ENCODE measurements at regions not wholly inside any gene's neighbourhood (a gene's known extent, or its start where the extent isn't known, plus 50 kb on each side); places are given as distances from the start of the nearest gene placed in this dataset.
A peak's percentile ranks its signal among the peaks of the same experiment; 100 is the strongest.

DNA sequence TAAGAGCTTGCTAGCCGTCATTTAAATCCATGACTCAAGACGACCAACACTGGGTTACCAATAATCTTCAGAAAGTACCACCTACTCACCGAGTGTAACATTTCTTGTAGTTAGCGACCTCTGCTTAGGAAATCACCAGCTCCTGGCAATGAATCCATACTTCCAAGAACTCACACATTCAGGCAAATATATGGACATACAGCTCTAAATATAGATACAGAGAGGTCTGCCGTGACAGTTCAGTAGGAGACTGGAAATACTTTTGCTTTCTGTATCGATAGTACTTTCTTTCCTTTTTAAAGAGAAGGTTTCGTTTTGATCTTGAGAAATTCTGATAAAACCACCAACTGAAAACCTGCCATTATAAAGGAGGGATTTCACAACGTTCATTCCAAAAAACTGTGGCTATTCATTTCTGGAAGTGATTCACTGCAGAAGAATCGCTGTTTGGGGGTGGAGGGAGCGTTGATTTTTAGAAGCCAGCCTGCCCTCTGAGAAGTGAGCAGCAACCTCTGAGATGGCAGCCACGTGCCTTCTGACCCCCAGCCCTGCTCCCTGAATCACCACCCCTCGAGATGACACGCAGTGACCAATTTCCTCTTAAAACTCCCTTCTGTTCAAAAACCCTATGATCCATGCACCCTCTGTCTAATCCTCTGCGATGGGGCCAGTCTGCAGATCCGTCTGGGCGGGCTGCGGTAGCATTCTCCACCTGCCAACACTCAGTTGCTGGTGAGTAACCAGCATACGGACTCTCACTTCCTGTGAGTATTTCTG, 179.0 kb upstream of the KLF14 start:
- WGBS, 2 donors = 0 to 5% methylated on average over 18 of the region's 18 CpGs
- Histone ChIP-seq H3K36me3 (peaks cover 0 to 3% (median 0%) of the 10 kb centered on the region in 4 donors), H3K9me3 (no peaks in the 10 kb centered on the region), H3K27ac (peak overlapping the region; percentile 73 to 87 (median 85)), H3K4me1 (peaks cover 0 to 82% (median 66%) of the 10 kb centered on the region in 4 donors), H3K27me3 (no peaks in the 10 kb centered on the region), H3K4me3 (peak overlapping the region; percentile 13 to 45 (median 36))
- TF ChIP-seq EP300 (IDR thresholded peaks at IDR 0.05) (no peak), POLR2A (IDR thresholded peaks at IDR 0.05) (no peak), POLR2AphosphoS5 (IDR thresholded peaks at IDR 0.05) (peak in 2 of 4 donors; percentile 24 to 66)
- DNase-seq = peak; percentile 86
- intact Hi-C loops (cut with DNase I) = no loop called here

DNA sequence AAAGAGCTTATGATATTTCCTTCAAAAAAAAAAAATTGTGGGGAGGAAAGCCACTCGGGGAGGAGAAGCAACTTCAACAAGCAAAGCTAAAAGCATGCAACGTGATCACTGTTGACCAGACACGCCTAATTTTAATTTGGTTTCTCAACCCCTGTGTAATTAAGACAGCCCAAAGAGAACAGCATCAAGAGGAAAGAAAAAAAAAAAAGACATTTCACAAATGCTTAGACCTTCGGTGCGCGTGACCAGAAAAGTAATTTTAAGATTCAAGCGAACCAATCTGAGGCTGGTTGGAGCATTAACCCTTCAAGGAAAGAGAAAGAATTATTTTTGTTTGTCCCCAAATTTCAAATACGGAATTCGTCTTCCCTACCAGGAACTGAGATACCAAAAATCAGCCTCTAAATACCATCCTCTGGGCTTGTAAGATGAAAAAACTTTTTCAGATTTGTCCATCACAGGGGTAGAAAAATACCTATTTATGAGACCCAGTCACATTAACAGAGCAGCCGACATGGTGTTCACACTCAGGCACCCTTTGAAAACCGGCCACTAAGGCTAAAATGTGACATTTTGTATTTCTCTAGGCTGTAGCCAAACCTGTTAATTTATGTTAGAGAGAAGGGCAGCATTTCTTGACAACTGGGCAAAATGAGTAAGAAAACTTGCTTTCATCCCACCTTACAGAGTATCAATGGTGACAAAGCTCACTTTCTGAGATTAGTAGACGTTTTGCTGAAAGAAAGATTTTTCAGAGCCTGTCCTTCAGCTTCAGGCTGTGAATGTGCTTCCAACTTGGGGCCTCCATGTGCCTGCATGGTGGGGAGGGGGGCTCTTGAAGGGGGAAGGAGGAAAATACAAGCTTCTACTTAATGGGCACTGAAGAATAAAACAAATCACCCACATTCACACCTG, 179.9 kb upstream of the KLF14 start:
- Histone ChIP-seq H3K4me1 (peaks cover 0 to 90% (median 73%) of the 10 kb centered on the region in 4 donors), H3K36me3 (no peaks in the 10 kb centered on the region), H3K4me3 (peak overlapping the region in 3 of 4 donors; percentile 34 to 45 (median 37)), H3K9me3 (no peaks in the 10 kb centered on the region), H3K27ac (peak overlapping the region; percentile 73 to 87 (median 85)), H3K27me3 (no peaks in the 10 kb centered on the region)
- intact Hi-C loops (cut with DNase I) = no loop called here
- TF ChIP-seq POLR2A (IDR thresholded peaks at IDR 0.05) = no peak
- TF ChIP-seq EP300 (IDR thresholded peaks at IDR 0.05) = no peak
- no peak for TF ChIP-seq POLR2AphosphoS5 (IDR thresholded peaks at IDR 0.05)
- TF ChIP-seq, protein P1, sequence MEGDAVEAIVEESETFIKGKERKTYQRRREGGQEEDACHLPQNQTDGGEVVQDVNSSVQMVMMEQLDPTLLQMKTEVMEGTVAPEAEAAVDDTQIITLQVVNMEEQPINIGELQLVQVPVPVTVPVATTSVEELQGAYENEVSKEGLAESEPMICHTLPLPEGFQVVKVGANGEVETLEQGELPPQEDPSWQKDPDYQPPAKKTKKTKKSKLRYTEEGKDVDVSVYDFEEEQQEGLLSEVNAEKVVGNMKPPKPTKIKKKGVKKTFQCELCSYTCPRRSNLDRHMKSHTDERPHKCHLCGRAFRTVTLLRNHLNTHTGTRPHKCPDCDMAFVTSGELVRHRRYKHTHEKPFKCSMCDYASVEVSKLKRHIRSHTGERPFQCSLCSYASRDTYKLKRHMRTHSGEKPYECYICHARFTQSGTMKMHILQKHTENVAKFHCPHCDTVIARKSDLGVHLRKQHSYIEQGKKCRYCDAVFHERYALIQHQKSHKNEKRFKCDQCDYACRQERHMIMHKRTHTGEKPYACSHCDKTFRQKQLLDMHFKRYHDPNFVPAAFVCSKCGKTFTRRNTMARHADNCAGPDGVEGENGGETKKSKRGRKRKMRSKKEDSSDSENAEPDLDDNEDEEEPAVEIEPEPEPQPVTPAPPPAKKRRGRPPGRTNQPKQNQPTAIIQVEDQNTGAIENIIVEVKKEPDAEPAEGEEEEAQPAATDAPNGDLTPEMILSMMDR (IDR thresholded peaks at IDR 0.05) = no peak
- 6 to 24% methylated on average over 12 of the region's 12 CpGs for WGBS, 2 donors
- no peak for DNase-seq

DNA sequence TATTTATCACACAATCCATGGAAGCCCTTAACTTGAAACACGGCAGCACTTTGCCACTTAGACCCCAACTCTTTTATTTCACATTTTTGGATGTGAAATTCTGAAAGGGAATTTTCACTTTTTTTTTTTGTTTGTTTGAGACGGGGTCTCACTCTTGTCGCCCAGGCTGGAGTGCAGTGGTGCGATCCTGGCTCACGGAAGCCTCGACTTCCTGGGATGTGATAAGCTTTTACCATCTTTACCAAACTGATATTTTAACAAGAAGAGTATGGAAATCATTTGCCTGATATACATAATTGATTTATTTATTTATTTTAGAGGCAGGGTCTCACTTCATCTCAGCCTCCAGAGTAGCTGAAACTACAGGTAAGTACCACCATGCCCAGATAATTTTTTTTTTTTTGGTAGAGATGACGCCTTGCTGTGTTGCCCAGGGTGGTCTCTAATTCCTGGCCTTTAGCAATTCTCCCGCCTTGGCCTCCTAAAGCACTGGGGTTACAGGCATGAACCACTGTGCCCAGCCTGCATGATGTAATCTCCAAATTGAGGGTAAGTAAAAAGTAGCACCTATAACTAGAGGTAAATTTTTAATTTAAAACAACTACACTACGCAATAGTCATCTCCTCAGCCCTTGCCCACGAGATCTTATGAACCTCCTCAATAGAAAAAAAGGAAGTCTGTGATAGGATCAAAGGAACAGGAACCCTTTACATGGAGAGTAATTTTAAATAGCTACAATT, 180.7 kb upstream of the KLF14 start:
- no peaks in the 10 kb centered on the region for H3K9me3 ChIP-seq
- intact Hi-C loops (cut with DNase I) = no loop called here
- no peaks in the 10 kb centered on the region for H3K27me3 ChIP-seq
- H3K4me1 ChIP-seq = peaks cover 0 to 91% (median 77%) of the 10 kb centered on the region in 4 donors
- H3K27ac ChIP-seq = peak overlapping the region; percentile 73 to 87 (median 85)
- no peak overlapping the region for H3K4me3 ChIP-seq
- DNase-seq = no peak
- H3K36me3 ChIP-seq = no peaks in the 10 kb centered on the region
- 33 to 83% methylated on average over 10 of the region's 10 CpGs for WGBS, 2 donors
- TF ChIP-seq, protein P1 (IDR thresholded peaks at IDR 0.05) = no peak
- TF ChIP-seq EP300 (IDR thresholded peaks at IDR 0.05) (no peak), POLR2AphosphoS5 (IDR thresholded peaks at IDR 0.05) (no peak), POLR2A (IDR thresholded peaks at IDR 0.05) (no peak)

DNA sequence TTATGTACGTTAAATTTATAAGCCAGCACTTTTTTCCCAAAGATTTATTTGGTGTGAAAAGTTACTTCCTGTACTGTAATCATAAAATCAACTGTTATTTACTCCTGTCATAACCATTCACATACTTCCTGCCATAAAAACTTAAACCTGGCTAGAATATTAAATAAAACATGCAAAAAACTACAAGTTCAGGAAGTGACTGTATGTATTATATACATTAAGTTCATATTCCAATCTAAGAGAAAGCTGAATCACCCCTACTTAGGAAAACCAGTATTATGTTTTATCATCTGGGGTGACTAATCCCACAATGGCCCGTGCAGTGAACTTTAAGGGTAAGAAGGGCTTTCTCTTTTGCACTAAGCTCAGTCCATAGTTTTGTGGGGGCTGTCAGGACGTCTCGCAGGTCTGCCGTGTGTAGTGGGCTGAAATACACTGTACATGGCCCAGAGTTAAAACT, 183.7 kb upstream of the KLF14 start:
- Histone ChIP-seq H3K9me3 (no peaks in the 10 kb centered on the region), H3K27ac (peak overlapping the region in 2 of 4 donors; percentile 83 to 87), H3K27me3 (no peaks in the 10 kb centered on the region), H3K4me3 (no peak overlapping the region), H3K4me1 (peaks cover 0 to 97% (median 87%) of the 10 kb centered on the region in 4 donors), H3K36me3 (no peaks in the 10 kb centered on the region)
- no peak for TF ChIP-seq EP300 (IDR thresholded peaks at IDR 0.05)
- TF ChIP-seq POLR2A (IDR thresholded peaks at IDR 0.05) = no peak
- TF ChIP-seq POLR2AphosphoS5 (IDR thresholded peaks at IDR 0.05) = no peak
- TF ChIP-seq, protein P1 (IDR thresholded peaks at IDR 0.05) = no peak
- intact Hi-C loops (cut with DNase I) = no loop called here
- no peak for DNase-seq
- WGBS, 2 donors = 7 to 46% methylated on average over 5 of the region's 5 CpGs

All from sigmoid colon (tissue), 6 donors.